Adrenal gland (tissue), 5 donors: ENCODE measurements at regions not wholly inside any gene's neighbourhood (a gene's known extent, or its start where the extent isn't known, plus 50 kb on each side); places are given as distances from the start of the nearest gene placed in this dataset.

Experiments used
- POLR2A ChIP-seq, 2 donors: fragments of 450-650 bp; IDR thresholded peaks; one replicate each; pipeline ENCODE4 v1.6.1; 2017; ENCODE audit warnings: antibody characterized with exemption in 2 of 2, mild to moderate bottlenecking in 2 of 2, moderate library complexity in 1 of 2
- TF ChIP-seq, protein P1 (sequence below), 6 experiments: fragments of 450-650 bp in 4 of 6; fragments of 200-600 bp in 2 of 6; sonication (generic) in 1 of 6; IDR thresholded peaks; 1 replicate in 5 of 6; 2 replicates in 1 of 6; pipeline versions ENCODE4 v1.5.1 to v1.8.0; 2016 to 2021; ENCODE audit warnings: antibody characterized with exemption in 6 of 6, mild to moderate bottlenecking in 2 of 6, moderate library complexity in 1 of 6
- donor health status: DM: no; HTN: no; CAD: no.

DNA sequence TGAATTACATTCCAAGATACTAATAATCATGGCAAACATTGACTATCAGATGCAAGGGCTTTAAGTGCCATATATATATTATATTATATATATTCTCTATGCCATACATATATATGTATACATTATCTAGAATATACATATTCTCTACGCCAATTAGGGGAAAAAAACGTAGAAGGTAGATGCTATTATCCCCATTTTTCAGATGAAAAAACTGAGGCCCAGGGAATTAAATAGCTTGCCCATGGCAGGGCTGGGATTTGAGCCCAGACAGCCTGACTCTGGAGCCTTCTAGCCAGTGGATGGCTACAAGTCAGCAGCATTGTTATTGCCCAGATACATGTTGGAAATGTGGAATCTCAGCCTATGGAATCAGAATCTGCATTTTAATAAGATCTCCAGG lies 116.0 kb upstream of the BTG1 start:
- TF ChIP-seq, protein P1, sequence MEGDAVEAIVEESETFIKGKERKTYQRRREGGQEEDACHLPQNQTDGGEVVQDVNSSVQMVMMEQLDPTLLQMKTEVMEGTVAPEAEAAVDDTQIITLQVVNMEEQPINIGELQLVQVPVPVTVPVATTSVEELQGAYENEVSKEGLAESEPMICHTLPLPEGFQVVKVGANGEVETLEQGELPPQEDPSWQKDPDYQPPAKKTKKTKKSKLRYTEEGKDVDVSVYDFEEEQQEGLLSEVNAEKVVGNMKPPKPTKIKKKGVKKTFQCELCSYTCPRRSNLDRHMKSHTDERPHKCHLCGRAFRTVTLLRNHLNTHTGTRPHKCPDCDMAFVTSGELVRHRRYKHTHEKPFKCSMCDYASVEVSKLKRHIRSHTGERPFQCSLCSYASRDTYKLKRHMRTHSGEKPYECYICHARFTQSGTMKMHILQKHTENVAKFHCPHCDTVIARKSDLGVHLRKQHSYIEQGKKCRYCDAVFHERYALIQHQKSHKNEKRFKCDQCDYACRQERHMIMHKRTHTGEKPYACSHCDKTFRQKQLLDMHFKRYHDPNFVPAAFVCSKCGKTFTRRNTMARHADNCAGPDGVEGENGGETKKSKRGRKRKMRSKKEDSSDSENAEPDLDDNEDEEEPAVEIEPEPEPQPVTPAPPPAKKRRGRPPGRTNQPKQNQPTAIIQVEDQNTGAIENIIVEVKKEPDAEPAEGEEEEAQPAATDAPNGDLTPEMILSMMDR (IDR thresholded peaks at IDR 0.05), result no peak
- no peak for TF ChIP-seq POLR2A (IDR thresholded peaks at IDR 0.05)
